HepG2 (cell line): ENCODE measurements at regions not wholly inside any gene's neighbourhood (a gene's known extent, or its start where the extent isn't known, plus 50 kb on each side); places are given as distances from the start of the nearest gene placed in this dataset.

Experiments used
- ATAC-seq: fragments of 200-7000 bp; cut with Tn5 transposase; 3 replicates; pipeline ENCODE4 v1.9.1; 2020; ENCODE audit warnings: mild to moderate bottlenecking, moderate library complexity
- BruUV-seq: library from RNA; stranded (reverse); fragments of 400-500 nt; replicated peaks from 2 replicates; lab custom pipeline; 2021; lab: Mats Ljungman, UMichigan
- CTCF ChIA-PET: fragments of 300-600 bp; formaldehyde crosslinking; extraction: SDS; loops from one replicate; lab custom pipeline; 2021; ENCODE audit warnings: low total read pairs, inconsistent platforms, low intra/inter-chr PET ratio; lab: Yijun Ruan, JAX
- POLR2A ChIA-PET: fragments of 350-600 bp; sonication (Branson Sonifier 250); formaldehyde crosslinking; loops from one replicate; lab custom pipeline; 2020; ENCODE audit warnings: antibody characterized with exemption, inconsistent platforms; lab: Yijun Ruan, JAX
- DNase-seq: peaks from one replicate; pipeline ENCODE4 v3.0.0-alpha.2; 2015; ENCODE audit warnings: low spot score
- FAIRE-seq: peaks from 3 replicates; lab custom pipeline; 2011; peaks lifted over from hg19 to GRCh38; lab: Jason Lieb, UNC
- H2AFZ ChIP-seq: one replicate; pipeline ENCODE4 v1.6.1; 2011; ENCODE audit warnings: low read length, inconsistent platforms
- H3K27ac ChIP-seq: fragments of 300-600 bp; 3 replicates; pipeline ENCODE4 v1.8.0; 2011; ENCODE audit warnings: mixed run types, mild to moderate bottlenecking, mixed read lengths, low read length, inconsistent platforms; ENCODE audit not compliant: insufficient read depth; ENCODE audit errors: extremely low read length
- H3K27me3 ChIP-seq, 2 experiments: fragments of 200-600 bp in 1 of 2; 2 replicates in 1 of 2; 3 replicates in 1 of 2; pipeline versions ENCODE4 v1.6.0 to v1.8.0; 2011; ENCODE audit warnings: low read length in 2 of 2, mild to moderate bottlenecking in 2 of 2, moderate library complexity in 2 of 2, inconsistent platforms in 1 of 2; ENCODE audit not compliant: insufficient read depth in 2 of 2, control insufficient read depth in 1 of 2
- H3K36me3 ChIP-seq, 2 experiments: fragments of 200-600 bp in 1 of 2; replicated peaks in 1 of 2; 2 replicates in 1 of 2; 3 replicates in 1 of 2; pipeline versions ENCODE4 v1.5.1 to v1.8.0; 2011; ENCODE audit warnings: low read length in 2 of 2, inconsistent platforms in 1 of 2; ENCODE audit not compliant: insufficient read depth in 2 of 2, control insufficient read depth in 1 of 2
- H3K4me1 ChIP-seq: 2 replicates; pipeline ENCODE4 v1.5.1; 2012; ENCODE audit warnings: low read length, inconsistent platforms; ENCODE audit not compliant: insufficient read depth
- H3K4me2 ChIP-seq: 2 replicates; pipeline ENCODE4 v1.6.0; 2011; ENCODE audit warnings: low read depth, low read length, inconsistent platforms
- H3K4me3 ChIP-seq, 3 experiments: fragments of 200-600 bp in 1 of 3; sonication (generic), shearing (Covaris generic) in 1 of 3; replicated peaks in 1 of 3; 2 replicates each; pipeline ENCODE4 v1.5.1; 2011 to 2016; ENCODE audit warnings: low read length in 3 of 3, inconsistent platforms in 2 of 3, low read depth in 2 of 3, mild to moderate bottlenecking in 2 of 3, control low read depth in 1 of 3, mixed read lengths in 1 of 3; ENCODE audit not compliant: insufficient read depth in 1 of 3
- H3K79me2 ChIP-seq: one replicate; pipeline ENCODE4 v1.6.1; 2011; ENCODE audit warnings: low read length, inconsistent platforms; ENCODE audit not compliant: insufficient read depth
- H3K9ac ChIP-seq: 2 replicates; pipeline ENCODE4 v1.6.0; 2011; ENCODE audit warnings: mild to moderate bottlenecking, low read depth, low read length, inconsistent platforms; ENCODE audit not compliant: insufficient read depth
- H3K9me3 ChIP-seq: 2 replicates; pipeline ENCODE4 v1.5.1; 2012; ENCODE audit warnings: mild to moderate bottlenecking, low read length
- H4K20me1 ChIP-seq: 2 replicates; pipeline ENCODE4 v1.6.0; 2011; ENCODE audit warnings: inconsistent platforms, mild to moderate bottlenecking, low read length, moderate library complexity; ENCODE audit not compliant: insufficient read depth
- HCFC1 ChIP-seq: fragments of 150-350 bp; IDR thresholded peaks from 2 replicates; pipeline ENCODE4 v1.6.1; 2014; ENCODE audit warnings: low read depth, low read length
- RFX3 ChIP-seq: IDR thresholded peaks from 2 replicates; pipeline ENCODE4 v1.6.1; 2016; ENCODE audit warnings: missing biosample characterization, missing genetic modification reagents
- U2AF1 ChIP-seq: fragments of 200-400 bp; formaldehyde crosslinking; optimal IDR thresholded peaks from 2 replicates; pipeline ENCODE3; 2017; ENCODE audit warnings: mild to moderate bottlenecking, low read depth, low read length
- ZNF431 ChIP-seq: sonication (generic); formaldehyde crosslinking; IDR thresholded peaks from 2 replicates; pipeline ENCODE4 v1.9.0; 2022; ENCODE audit warnings: missing genetic modification reagents, low read depth, mild to moderate bottlenecking, borderline replicate concordance
- WGBS: methylation state at CpG from one replicate; pipeline ENCODE4 v1.1.6; 2017; ENCODE audit warnings: low lambda C conversion rate; 5-methylcytosine and 5-hydroxymethylcytosine counted together
- in situ Hi-C: cut with HindIII; loops from 2 replicates; pipeline ENCODE4 v1.10.0; 2017; ENCODE audit warnings: low pct_unique_long_range_greater_than_20kb; ENCODE audit not compliant: extremely low pct_ligation_motif_present
- intact Hi-C: fragments of 100-400 bp; cut with micrococcal nuclease; formaldehyde crosslinking; loops from one replicate; pipeline ENCODE4 v1.10.0; 2022; ENCODE audit not compliant: unreplicated experiment
- TF ChIP-seq, protein P1 (sequence below): sonication (generic); formaldehyde crosslinking; IDR thresholded peaks from 2 replicates; pipeline ENCODE4 v1.4.0; 2020; ENCODE audit warnings: mild to moderate bottlenecking, low read depth, missing genetic modification reagents
- TF ChIP-seq, protein P2 (sequence below): sonication (generic); formaldehyde crosslinking; IDR thresholded peaks from 2 replicates; pipeline ENCODE4 v1.4.0; 2020; ENCODE audit warnings: missing genetic modification reagents, borderline replicate concordance
- TF ChIP-seq, protein P3 (sequence below): sonication (generic); formaldehyde crosslinking; IDR thresholded peaks from 2 replicates; pipeline ENCODE4 v1.5.0; 2020; ENCODE audit warnings: mild to moderate bottlenecking, missing genetic modification reagents, borderline replicate concordance

DNA sequence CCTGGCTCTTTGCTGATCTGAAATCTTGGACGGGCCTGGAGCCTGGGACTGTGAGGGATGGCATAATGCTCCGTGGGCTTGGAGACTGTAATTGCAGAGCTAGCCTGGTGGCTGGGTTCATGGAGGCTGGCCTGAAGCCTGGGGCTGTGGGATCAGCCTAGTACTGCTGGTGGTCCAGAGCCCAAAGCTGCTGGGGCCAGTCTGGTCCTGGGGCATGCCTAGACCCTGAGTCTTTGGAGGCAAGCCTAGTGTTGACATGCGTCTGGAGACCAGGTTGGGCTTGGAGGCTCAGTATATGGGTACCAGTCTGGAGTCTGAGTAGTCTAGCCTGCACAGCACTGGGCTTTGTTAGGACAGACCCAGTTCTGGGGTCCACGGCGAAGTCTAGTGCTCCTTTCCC is 172.0 kb upstream of the ZC4H2 start:
- in situ Hi-C loops, result no loop called here
- POLR2A ChIA-PET, result no interaction called here
- FAIRE-seq, result no peak
- H3K9me3 ChIP-seq, result no peaks in the 10 kb centered on the region
- H4K20me1 ChIP-seq, result no peaks in the 10 kb centered on the region
- CTCF ChIA-PET, result no interaction called here
- BruUV-seq, result no TSS peak
- no peaks in the 10 kb centered on the region for H3K27me3 ChIP-seq
- H3K36me3 ChIP-seq, result no peaks in the 10 kb centered on the region
- no peak overlapping the region for H2AFZ ChIP-seq
- H3K4me1 ChIP-seq, result no peaks in the 10 kb centered on the region
- H3K4me2 ChIP-seq, result no peak overlapping the region
- TF ChIP-seq, protein P1, sequence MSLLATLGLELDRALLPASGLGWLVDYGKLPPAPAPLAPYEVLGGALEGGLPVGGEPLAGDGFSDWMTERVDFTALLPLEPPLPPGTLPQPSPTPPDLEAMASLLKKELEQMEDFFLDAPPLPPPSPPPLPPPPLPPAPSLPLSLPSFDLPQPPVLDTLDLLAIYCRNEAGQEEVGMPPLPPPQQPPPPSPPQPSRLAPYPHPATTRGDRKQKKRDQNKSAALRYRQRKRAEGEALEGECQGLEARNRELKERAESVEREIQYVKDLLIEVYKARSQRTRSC, result no peak
- TF ChIP-seq HCFC1 (no peak), RFX3 (CRISPR knock-in tag) (no peak), ZNF431 (CRISPR knock-in tag) (no peak), U2AF1 (no peak)
- TF ChIP-seq, protein P2, sequence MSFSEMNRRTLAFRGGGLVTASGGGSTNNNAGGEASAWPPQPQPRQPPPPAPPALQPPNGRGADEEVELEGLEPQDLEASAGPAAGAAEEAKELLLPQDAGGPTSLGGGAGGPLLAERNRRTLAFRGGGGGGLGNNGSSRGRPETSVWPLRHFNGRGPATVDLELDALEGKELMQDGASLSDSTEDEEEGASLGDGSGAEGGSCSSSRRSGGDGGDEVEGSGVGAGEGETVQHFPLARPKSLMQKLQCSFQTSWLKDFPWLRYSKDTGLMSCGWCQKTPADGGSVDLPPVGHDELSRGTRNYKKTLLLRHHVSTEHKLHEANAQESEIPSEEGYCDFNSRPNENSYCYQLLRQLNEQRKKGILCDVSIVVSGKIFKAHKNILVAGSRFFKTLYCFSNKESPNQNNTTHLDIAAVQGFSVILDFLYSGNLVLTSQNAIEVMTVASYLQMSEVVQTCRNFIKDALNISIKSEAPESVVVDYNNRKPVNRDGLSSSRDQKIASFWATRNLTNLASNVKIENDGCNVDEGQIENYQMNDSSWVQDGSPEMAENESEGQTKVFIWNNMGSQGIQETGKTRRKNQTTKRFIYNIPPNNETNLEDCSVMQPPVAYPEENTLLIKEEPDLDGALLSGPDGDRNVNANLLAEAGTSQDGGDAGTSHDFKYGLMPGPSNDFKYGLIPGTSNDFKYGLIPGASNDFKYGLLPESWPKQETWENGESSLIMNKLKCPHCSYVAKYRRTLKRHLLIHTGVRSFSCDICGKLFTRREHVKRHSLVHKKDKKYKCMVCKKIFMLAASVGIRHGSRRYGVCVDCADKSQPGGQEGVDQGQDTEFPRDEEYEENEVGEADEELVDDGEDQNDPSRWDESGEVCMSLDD (CRISPR knock-in tag), result no peak
- TF ChIP-seq, protein P3, sequence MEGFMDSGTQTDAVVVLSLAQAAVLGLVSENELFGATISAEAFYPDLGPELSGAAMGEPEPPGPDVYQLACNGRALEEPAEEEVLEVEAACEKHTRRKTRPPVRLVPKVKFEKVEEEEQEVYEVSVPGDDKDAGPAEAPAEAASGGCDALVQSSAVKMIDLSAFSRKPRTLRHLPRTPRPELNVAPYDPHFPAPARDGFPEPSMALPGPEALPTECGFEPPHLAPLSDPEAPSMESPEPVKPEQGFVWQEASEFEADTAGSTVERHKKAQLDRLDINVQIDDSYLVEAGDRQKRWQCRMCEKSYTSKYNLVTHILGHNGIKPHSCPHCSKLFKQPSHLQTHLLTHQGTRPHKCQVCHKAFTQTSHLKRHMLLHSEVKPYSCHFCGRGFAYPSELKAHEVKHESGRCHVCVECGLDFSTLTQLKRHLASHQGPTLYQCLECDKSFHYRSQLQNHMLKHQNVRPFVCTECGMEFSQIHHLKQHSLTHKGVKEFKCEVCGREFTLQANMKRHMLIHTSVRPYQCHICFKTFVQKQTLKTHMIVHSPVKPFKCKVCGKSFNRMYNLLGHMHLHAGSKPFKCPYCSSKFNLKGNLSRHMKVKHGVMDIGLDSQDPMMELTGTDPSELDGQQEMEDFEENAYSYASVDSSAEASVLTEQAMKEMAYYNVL, result no peak
- intact Hi-C loops, result no loop called here
- H3K79me2 ChIP-seq, result no peaks in the 10 kb centered on the region
- no CpG with 5 or more reads among the region's 5 CpGs for WGBS
- no peak for DNase-seq
- H3K27ac ChIP-seq, result no peak overlapping the region
- no peak for ATAC-seq
- no peak overlapping the region for H3K4me3 ChIP-seq
- H3K9ac ChIP-seq, result no peak overlapping the region
